ENCODE measurements at regions not wholly inside any gene's neighbourhood (a gene's known extent, or its start where the extent isn't known, plus 50 kb on each side); places are given as distances from the start of the nearest gene placed in this dataset.

DNA sequence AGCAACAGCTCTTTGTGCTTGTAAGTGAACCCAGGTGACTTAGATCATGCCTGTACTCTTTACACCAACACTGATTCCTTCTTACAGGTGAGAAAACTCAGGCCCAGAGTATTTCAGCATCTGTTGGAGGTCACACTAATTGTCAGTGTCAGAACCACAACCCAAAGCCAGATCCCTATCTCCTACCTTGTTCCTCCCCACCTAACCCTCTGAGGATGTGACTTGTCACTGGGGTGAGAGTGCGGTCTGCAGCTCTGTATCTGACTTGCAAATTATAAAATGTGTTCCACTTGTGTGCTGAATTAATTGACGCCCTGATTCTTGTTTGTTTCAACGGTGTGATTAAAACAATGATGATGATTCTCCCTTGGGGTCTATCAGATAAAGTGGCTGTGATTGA, 232.5 kb upstream of the KCNG1 start:
- Mint-ChIP-seq H3K4me3 (no peak overlapping the region), H3K9me3 (no peaks in the 10 kb centered on the region), H3K27me3 (peaks cover 20% of the 10 kb centered on the region), H3K4me1 (ENCODE audit: low read depth) (no peaks in the 10 kb centered on the region), H3K36me3 (ENCODE audit: low read depth) (no peaks in the 10 kb centered on the region), H3K27ac (no peak overlapping the region)
- CTCF ChIA-PET = interaction anchor here (1.6 kb wide), 1 partner anchor 240 kb away, joined by 5 read pairs; no protein-coding TSS in a partner anchor
- POLR2A ChIA-PET = no interaction called here
- TF ChIP-seq, protein P1, sequence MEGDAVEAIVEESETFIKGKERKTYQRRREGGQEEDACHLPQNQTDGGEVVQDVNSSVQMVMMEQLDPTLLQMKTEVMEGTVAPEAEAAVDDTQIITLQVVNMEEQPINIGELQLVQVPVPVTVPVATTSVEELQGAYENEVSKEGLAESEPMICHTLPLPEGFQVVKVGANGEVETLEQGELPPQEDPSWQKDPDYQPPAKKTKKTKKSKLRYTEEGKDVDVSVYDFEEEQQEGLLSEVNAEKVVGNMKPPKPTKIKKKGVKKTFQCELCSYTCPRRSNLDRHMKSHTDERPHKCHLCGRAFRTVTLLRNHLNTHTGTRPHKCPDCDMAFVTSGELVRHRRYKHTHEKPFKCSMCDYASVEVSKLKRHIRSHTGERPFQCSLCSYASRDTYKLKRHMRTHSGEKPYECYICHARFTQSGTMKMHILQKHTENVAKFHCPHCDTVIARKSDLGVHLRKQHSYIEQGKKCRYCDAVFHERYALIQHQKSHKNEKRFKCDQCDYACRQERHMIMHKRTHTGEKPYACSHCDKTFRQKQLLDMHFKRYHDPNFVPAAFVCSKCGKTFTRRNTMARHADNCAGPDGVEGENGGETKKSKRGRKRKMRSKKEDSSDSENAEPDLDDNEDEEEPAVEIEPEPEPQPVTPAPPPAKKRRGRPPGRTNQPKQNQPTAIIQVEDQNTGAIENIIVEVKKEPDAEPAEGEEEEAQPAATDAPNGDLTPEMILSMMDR (IDR thresholded peaks at IDR 0.05) = no peak
- intact Hi-C loops (cut with micrococcal nuclease) = no loop called here
- ATAC-seq = no peak
- no peak for DNase-seq

DNA sequence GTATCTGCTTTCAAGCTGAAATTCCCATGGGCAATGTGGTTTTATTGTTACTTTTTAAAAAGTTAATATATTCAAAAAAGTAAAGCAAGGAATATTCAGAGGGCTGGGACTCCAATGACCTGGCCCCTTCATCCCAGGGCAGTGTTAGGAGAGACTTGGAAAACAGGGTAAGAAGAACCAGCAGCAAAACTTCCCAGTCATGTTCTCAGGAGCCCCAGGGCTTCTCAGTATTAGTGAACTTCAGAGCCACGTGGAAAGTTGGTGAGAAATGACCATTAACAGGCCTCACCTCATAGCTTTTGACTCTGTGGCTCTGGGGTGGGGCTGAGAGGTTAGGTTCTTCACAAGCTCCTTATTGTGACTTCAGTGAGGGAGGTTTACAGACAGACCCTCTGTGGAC, 230.4 kb upstream of the KCNG1 start:
- CTCF ChIA-PET = interaction anchor here (2.0 kb wide), 1 partner anchor 266 kb away, joined by 6 read pairs; no protein-coding TSS in a partner anchor
- H3K4me1 Mint-ChIP-seq (ENCODE audit: low read depth) = no peaks in the 10 kb centered on the region

GRCh38 chr20:51249781-51250180, 226.9 kb upstream of the KCNG1 start:
- CTCF ChIA-PET = no interaction called here
- H3K27me3 Mint-ChIP-seq = peaks cover 15% of the 10 kb centered on the region
- intact Hi-C loops (cut with micrococcal nuclease) = no loop called here
- POLR2A ChIA-PET = no interaction called here
- ATAC-seq = no peak
- no peak overlapping the region for H3K4me3 Mint-ChIP-seq
- DNase-seq = no peak
- no peaks in the 10 kb centered on the region for H3K36me3 Mint-ChIP-seq (ENCODE audit: low read depth)
- H3K9me3 Mint-ChIP-seq = no peaks in the 10 kb centered on the region
- no peaks in the 10 kb centered on the region for H3K4me1 Mint-ChIP-seq (ENCODE audit: low read depth)
- H3K27ac Mint-ChIP-seq = no peak overlapping the region
- TF ChIP-seq, protein P1 (IDR thresholded peaks at IDR 0.05) = no peak

More for the DNA sequence above, 230.4 kb upstream of the KCNG1 start:
- Mint-ChIP-seq H3K27me3 (peaks cover 24% of the 10 kb centered on the region), H3K9me3 (no peaks in the 10 kb centered on the region), H3K27ac (no peak overlapping the region), H3K36me3 (ENCODE audit: low read depth) (no peaks in the 10 kb centered on the region), H3K4me3 (no peak overlapping the region)
- TF ChIP-seq, protein P1 (IDR thresholded peaks at IDR 0.05) = no peak
- POLR2A ChIA-PET = no interaction called here
- intact Hi-C loops (cut with micrococcal nuclease) = no loop called here
- no peak for ATAC-seq
- DNase-seq = no peak

GRCh38 chr20:51249215-51249614, 226.3 kb upstream of the KCNG1 start:
- H3K9me3 Mint-ChIP-seq = no peaks in the 10 kb centered on the region
- no peaks in the 10 kb centered on the region for H3K36me3 Mint-ChIP-seq (ENCODE audit: low read depth)
- ATAC-seq (no peak), DNase-seq (no peak)
- TF ChIP-seq, protein P1 (IDR thresholded peaks at IDR 0.05) = no peak
- intact Hi-C loops (cut with micrococcal nuclease) = no loop called here
- ChIA-PET CTCF (no interaction called here), POLR2A (no interaction called here)
- H3K4me3 Mint-ChIP-seq = no peak overlapping the region
- no peak overlapping the region for H3K27ac Mint-ChIP-seq
- H3K27me3 Mint-ChIP-seq = peaks cover 15% of the 10 kb centered on the region
- no peaks in the 10 kb centered on the region for H3K4me1 Mint-ChIP-seq (ENCODE audit: low read depth)

GRCh38 chr20:51244466-51244865, 221.6 kb upstream of the KCNG1 start:
- no peak for DNase-seq
- H3K4me3 Mint-ChIP-seq = no peak overlapping the region
- H3K36me3 Mint-ChIP-seq (ENCODE audit: low read depth) = no peaks in the 10 kb centered on the region
- no peak overlapping the region for H3K27ac Mint-ChIP-seq
- H3K9me3 Mint-ChIP-seq = peaks cover 9% of the 10 kb centered on the region
- H3K27me3 Mint-ChIP-seq = peaks cover 15% of the 10 kb centered on the region
- POLR2A ChIA-PET = interaction anchor here (0.6 kb wide), 1 partner anchor 294 kb away, joined by 3 read pairs; no protein-coding TSS in a partner anchor
- TF ChIP-seq, protein P1 (IDR thresholded peaks at IDR 0.05) = no peak
- H3K4me1 Mint-ChIP-seq (ENCODE audit: low read depth) = no peaks in the 10 kb centered on the region
- CTCF ChIA-PET = no interaction called here
- ATAC-seq = no peak
- intact Hi-C loops (cut with micrococcal nuclease) = no loop called here

Data from activated CD8-positive, alpha-beta T cell treated with anti-CD3 and anti-CD28 coated beads for 36 hours (primary cell).